Frontal cortex (tissue), 3 donors: ENCODE measurements at regions not wholly inside any gene's neighbourhood (a gene's known extent, or its start where the extent isn't known, plus 50 kb on each side); places are given as distances from the start of the nearest gene placed in this dataset.
"Not testable (repeated sequence)": the region's sequence is repeated elsewhere in the genome, so short reads cannot be mapped to it uniquely, and the experiment has no call there.

Source experiments
- DNase-seq, 2 donors: peaks; one replicate each; pipeline ENCODE4 v3.0.0; 2012; ENCODE audit warnings: low spot score in 2 of 2
- FAIRE-seq: peaks from 2 replicates; lab custom pipeline; 2012; peaks lifted over from hg19 to GRCh38; lab: Jason Lieb, UNC
- donor health status: control.
- donor health status: control.
- donor health status: control.

DNA sequence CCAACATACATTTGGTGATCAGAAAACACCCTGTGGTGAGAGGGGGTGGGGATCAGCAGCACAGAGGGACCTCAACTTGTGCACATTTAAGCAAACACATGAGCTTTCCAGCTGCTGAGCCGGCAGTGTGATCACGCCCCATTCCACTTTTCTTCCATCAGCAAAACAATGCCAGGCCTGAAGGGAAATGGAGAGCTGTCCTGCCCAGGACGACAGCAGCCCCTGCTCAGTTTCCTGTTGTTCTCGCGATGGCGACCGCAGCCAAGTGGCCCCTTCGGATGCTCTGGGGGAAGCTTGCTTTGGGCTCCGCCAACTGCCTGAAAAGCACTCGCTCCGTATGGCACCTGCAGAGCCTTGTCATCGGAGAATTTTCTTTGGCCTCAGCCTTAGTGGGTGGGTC is 272.3 kb downstream of the FOXL1 start:
- DNase-seq, result no peak
- FAIRE-seq, result no peak

DNA sequence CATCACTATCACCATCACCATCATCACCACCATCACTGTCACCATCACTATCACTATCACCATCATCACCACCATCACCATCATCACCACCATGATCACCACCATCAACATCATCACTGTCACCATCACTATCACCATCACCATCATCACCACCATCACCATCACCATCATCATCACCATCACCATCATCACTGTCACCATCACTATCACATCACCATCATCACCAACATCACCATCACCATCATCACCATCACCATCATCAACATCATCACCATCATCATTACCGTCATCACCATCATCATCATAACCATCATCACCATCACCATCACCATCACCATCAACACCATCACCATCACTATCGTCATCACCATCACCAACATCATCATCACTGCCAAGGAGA is 273.8 kb downstream of the FOXL1 start:
- FAIRE-seq, result no peak

DNA sequence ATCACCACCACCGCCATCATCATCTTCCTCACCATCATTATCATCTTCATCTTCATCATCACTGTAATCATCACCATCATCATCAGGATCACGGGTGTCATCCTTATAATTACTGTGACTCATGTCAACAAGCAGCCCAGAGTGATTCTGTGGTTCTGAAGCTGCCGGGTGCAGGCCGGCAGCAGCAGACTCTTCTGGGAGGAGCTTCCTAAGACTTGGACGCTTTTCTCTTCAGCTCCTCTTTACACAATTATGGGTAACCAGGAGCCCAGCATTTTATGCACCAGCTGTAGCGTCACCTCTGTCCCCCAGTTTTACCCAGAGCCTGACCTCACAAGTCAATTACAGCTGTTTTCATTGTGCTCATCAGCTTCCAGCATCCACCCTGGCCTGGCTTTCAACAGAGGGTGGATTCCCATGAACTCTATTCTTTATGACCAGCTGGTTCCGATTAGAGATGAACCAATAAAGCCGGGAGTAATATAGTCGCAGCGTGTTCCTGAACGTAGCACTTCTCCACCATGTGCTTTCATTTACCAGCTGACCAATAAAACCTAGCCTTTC is 275.8 kb downstream of the FOXL1 start:
- FAIRE-seq (no peak), DNase-seq (no peak)

More for the DNA sequence above, 273.8 kb downstream of the FOXL1 start:
- DNase-seq, result no peak

DNA sequence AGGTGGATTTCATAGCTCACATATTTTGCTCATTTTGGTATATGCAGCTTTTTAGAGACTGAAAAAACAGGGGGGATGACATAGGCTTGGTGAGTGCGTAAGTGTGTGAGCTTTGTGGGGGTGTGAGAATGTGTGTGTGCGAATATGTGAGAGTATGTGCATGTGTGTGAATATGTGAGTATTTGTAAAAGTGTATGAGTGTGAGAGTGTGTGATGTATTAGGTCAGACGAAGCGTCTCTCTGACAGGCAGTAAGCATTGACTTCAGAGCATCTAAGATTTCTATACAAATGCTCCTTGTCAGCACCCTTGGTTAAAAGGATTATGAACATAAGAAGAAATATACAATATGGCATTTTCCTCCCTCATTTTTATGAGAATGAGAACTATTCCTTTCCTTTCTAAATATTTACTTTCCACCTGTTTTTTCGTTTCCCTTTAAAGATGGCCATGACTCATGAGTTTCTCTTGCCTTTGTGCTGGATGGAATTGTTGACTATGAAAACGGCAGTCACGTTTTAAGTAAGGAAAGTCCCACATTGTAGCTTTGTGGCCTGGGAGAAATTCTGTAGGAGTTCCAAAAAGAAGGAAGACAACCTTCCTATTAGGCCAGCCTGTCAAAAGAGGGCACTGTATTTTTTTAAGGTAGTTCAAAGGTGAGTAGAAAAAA is 276.4 kb downstream of the FOXL1 start:
- DNase-seq, result no peak
- FAIRE-seq, result no peak

DNA sequence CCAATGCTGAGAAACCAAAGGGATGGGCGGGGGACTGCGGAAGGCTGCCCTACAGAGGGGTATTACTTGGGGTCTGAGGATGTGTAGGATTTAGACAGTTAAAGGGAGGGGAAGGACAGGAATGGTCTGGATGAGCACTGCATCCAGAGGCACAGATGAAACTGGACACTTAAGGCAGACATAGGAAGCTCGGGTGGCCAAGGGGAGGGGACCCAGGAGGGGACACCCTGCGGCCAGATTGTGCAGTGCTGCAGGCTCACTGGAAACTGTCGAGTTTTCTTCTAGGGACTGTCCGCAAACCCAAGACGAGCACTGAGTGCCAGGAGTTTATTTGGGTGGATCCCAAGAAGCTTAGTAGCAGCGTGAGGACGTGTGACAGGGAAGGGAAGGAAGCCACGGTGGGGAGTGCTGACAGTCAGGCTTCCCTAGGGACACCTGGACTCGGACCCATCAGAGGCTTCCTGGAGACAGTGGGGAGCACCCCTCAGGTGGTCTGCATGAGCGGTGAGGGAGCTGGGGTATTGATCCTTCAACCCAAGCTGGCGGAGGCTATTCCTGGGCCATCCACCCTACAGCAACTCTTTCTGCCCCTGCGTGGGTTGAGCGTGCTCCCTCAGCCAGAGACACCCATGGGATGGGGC is 278.7 kb downstream of the FOXL1 start:
- DNase-seq, result no peak
- FAIRE-seq, result no peak

DNA sequence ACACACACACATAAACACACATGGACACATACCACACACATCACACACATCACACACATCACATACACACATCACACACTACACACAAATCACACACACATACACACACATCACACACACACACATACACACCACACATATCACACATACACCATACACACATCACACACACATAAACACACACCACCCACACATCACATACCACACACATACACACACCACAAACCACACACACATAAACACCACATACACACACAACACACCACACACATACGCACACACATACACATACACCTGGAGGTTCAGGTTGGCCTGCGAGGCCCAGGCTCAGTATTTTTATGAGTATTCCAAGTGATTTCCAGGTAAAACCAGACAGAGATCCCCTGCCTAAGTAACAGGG is 279.5 kb downstream of the FOXL1 start:
- FAIRE-seq, result no peak
- no peak for DNase-seq

DNA sequence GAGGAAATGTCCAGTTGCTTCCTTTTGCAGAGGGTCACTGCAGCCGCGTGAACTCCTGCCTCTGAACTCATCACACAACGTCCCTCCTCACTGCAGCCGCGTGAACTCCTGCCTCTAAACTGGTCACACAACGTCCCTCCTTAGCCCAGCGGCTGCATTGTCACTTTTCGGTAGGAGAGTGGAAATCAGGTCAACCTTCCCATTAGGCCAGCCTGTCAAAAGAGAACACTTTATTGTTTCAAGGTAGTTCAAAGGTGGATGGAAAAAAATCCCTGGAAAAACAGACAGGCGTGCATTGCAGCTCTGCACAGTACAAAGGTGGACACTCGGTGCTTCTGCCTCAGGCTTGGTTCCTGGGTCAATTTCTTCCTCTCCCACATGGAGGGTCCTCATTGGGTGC is 280.2 kb downstream of the FOXL1 start:
- no peak for FAIRE-seq
- DNase-seq, result no peak

DNA sequence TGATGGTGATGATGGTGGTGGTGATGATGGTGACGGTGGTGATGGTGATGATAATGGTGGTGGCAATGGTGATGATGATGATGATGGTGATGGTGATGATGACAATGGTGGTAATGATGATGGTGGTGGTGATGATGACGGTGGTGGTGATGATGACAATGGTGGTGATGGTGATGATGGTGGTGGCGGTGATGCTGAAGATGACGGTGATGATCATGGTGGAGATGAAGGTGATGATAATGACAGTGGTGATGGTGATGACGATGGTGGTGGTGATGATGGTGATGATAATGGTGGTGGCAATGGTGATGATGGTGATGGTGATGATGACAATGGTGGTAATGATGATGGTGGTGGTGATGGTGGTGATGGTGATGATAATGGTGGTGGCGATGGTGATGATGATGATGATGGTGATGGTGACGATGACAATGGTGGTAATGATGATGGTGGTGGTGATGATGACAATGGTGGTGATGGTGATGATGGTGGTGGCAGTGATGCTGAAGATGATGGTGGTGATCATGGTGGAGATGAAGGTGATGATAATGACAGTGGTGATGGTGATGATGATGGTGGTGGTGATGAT is 283.0 kb downstream of the FOXL1 start:
- not testable (repeated sequence) for FAIRE-seq, DNase-seq

DNA sequence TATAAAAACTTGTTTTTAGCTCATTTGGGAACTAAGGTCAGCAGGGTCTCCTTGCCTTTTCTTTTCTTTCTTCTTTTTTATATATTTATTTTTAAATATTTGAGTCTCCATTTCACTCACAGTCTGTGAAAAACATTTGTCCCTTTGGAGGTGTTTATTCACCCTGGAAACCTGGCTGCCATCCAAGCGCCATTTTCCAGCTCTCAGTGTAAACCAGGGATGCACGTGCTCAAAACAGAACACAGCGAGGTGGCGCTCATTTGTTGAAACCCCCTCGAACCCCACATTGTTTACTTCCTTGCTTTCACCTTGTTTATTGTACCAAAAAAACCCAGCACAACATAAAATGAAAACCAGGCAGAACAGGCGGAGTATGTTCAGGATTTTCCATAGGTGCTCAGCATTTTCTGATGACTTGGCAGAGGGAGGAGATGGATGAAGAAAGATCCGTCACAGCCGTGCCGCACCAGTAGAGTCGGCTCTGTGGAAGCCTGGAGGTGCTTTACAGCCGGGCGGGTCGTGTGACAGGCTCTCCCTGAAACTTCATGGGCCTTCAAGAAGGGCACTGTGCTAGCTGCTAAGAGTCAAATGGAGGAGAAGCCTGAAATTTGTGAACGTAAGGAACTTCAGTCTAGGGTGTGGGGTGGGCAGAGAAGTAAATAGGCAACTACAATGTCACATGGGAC is 284.4 kb downstream of the FOXL1 start:
- FAIRE-seq (no peak), DNase-seq (no peak)

DNA sequence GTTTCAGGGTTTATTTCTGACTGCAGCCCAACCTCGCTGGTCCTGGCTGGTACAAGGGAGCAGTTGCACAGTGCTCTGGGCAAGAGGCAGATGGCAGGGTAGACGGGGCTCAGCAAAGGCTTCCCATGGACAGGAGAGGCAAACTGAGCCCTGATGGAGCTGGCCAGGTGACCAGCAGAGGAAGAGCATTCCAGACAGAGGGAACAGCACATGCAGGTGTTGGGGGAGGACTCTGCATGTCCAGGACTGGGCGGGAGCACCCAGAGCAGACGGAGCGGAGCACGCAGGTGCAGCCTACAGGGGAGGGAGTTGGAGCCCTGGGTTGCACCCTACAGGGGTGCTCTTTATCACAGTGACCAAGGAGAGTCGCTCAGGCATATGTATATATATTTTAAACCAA is 285.3 kb downstream of the FOXL1 start:
- DNase-seq (no peak), FAIRE-seq (no peak)

DNA sequence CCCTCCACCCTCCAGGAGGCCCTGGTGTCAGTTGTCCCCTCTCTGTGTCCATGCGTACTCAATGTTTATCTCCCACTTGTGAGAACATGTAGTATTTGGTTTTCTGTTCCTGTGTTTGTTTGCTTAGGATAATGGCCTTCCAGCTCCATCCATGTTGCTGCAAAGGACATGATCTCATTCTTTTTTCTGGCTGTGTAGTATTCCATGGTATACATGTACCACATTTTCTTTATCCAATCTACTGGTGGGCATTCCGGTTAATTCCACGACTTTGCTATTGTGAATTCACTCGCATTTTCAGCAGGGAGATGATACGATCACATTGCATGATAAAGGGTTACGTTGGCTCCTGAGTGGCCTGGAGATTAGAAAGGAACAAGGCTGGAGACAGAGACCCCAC is 286.2 kb downstream of the FOXL1 start:
- no peak for FAIRE-seq
- DNase-seq, result no peak

DNA sequence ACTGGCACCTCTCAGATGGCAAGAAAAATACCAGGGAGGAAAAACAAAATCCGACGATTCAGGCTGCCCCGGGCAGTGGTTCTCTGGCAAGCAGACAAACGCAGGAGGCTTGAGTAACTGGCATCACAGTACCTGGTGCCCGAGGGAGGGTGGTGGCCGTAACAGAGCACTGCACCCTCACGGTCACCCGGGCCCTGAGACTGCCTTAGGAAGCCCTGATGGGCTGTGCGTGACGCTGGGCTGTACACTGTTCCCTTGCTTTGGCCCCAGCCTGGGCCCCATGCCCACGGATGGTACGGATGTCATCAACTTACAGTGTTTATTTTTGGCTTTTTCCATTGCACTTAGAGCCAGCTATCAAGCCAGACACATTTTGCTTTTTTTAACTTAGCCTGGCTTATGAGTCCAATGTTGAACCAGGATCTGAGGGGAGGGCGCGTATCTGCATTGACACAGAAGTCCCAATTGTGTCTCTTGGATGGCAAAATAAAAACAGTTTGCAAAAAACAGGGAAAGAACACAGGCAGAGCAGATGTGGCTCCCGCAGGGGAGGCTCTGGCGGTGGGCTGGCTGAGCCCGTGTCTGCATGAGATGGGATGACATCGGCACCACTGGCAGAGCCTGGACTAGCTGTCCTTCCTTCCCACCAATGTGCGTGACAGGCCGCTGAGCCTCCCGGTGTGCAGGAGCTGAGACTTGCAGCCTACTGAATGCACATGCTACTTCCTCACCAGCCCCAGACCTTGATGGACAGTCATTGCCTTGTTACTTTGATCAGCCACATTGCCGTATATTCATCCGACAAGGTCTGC is 287.7 kb downstream of the FOXL1 start:
- no peak for FAIRE-seq
- no peak for DNase-seq

DNA sequence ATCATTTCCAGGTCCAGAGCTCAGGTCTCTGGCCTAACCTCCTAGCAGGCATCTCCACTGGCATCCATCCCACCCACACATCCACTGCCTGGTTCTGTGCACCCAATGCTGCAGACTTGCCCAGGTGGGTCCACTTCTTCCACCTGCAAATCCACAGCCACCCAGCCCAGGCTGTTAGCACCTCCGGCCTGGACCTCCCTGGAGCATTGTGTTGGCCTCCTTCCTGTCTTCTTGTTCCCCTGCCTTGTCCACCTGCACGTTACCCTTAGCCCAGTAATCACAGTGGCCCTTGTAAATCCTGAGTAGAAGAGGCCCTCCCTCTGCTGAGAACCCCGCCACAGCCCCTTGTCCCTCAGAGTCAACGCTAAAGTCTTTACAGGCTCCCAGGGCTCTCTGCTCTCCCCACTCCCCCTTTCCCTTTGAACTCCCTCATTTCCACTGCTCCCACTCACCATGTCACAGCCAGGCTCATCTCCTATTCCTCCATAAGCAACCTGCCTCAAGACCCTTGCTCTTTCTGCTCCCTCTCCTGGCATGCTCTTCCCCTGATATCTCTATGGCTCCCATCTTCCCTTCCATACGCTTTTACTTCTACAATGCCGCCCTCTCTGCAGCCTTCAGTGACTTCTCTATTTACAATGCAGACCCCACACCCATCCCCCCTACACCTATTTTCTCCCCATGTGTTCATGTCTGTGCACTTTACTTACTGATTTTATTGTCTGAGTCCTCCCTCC is 288.8 kb downstream of the FOXL1 start:
- DNase-seq (no peak), FAIRE-seq (no peak)

DNA sequence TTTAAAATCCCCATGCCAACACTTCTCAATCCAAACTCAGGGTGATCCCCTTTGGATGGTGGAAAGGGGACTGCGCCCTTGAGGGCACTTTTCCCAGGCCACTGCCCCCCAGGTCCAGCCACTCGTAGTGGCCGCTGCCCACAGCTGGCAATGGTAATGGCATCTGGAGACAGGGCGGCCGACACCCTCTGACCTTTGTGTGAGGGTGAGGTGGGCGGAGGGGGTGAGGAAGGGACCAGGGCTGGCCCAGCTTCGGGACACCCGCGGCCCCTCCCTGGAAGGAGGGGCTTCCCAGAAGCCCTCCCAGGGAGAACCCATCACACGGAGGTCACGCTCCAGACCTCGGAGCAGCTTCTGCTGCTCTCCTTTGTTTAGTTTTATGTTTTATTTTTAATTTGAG is 289.7 kb downstream of the FOXL1 start:
- FAIRE-seq (no peak), DNase-seq (no peak)

DNA sequence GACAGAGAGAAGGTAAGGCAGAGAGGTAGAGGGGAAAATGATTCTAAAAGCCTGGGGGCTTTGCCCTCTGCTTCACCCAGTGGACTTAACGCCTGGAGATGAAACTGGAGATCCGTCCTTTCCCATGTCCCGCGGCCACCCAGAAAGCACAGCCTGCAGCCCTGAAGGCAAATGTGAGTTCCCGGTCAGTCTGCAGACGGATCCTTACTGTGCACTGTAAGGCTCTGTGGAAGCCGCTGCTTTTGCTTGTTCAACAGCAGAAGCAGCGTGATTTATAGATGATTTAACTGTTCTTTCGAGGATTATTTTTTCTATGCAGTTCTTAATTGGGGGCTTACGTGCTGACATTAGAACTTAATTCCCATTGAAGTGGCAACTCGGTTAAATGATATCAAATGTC is 290.4 kb downstream of the FOXL1 start:
- FAIRE-seq (no peak), DNase-seq (no peak)

DNA sequence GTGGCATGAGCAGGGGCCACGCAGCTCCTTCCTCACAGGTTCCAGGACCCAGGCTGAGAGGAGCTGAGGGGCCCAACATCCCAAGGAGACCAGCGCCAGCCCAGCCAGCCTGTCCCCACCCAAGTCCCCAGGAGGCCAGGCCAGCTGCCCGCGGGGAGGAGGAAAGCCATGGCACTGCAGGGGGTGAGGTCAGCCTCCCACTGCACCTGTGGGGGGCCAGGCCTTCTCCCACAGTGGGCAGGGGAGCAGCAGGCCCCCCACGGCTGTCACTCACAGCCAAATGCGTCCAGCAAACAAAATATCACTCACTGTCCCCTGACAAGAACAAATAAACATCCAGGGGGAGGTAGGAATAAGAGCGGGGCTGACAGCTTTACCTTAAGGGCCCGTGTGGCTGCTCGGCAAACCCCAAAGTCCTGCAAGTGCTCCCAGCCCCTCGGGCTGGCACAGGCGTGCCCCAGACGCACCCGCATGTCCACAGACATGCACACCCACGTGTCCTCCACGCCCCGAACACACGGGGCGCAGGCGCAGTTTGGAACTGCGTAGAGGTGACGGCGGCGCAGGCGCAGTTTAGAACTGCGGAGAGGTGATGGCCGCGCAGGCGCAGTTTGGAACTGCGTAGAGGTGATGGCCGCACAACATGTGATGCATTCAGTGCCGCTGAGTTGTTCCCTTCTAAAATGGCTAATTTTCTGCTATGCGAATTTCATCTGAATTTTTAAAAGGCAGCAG is 291.1 kb downstream of the FOXL1 start:
- FAIRE-seq (no peak), DNase-seq (no peak)

DNA sequence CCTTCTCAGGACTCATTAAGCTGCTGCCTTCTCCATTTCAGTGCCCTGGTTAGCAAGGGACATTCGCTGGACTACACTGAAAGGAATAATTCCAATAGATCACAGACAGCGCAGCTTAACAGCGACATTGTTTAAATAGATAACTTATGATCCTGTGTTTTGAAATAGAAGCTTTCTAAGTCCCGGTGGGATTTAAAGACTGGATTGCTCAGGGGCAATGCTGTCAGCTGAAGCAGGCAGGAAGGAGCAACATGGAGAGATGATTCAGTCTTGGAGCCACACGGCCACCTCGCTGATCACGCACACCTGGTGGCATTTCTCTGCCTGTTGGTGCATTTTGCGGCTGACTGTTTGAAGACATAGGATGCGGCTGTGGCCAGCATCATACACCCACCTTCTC is 292.0 kb downstream of the FOXL1 start:
- DNase-seq (no peak), FAIRE-seq (no peak)

DNA sequence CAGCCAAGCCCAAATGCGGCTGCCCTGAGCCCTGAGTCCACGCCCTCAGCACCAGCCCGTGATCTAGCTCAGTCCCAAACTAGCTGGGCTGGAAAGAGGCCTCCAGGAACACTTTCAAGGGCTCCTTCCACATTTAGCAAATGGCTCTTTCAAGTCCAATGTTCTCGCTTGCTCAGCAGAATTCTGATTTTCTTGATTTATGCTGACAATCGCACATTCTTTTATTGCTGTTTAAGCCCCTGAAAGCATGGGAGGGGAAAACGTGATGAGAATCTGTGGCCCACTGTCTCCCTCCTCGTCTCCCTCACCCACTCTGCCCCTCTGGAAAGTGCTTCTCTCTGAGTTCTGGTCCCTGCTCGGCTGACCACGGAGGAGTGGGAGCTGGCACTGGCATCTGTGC is 293.8 kb downstream of the FOXL1 start:
- DNase-seq (no peak), FAIRE-seq (no peak)

DNA sequence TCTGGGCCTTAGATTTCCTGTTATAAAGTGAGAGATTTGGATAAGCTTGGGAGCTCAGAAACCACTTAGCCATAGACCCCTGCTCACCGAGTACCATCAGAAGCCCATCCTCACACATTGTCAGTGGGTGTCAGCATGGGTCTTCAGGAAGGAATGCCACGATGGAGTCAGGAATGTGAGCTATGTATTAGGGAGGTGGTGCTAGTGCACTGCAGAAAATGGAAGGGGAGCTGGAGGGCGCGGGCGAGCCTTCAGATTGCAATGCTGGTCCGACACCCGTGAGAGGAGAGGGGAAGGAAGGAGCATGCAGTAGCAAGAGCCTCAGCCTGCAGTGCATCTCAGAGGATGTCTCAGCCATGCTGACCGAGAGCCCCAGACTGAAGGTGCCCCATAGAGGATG is 294.5 kb downstream of the FOXL1 start:
- FAIRE-seq (no peak), DNase-seq (no peak)
